Activated T-cell treated with anti-CD3 and anti-CD28 coated beads, Interleukin-2, amount 50 U/mL, for 72 hours (primary cell): ENCODE measurements at regions not wholly inside any gene's neighbourhood (a gene's known extent, or its start where the extent isn't known, plus 50 kb on each side); places are given as distances from the start of the nearest gene placed in this dataset.

Experiments used
- ATAC-seq, 2 donors: fragments of 150-1000 bp; cut with Tn5 transposase; replicated peaks in 1 of 2; 2 replicates each; pipeline ENCODE4 v1.10.0; 2021; ENCODE audit warnings: moderate library complexity in 2 of 2, mild to moderate bottlenecking in 1 of 2
- DNase-seq, 2 donors: peaks; one replicate each; pipeline ENCODE4 v3.0.0; 2021 to 2022; ENCODE audit warnings: mixed read lengths in 1 of 2
- H3K27ac Mint-ChIP-seq: one replicate; pipeline ENCODE4 v1.8.0; 2022; ENCODE audit warnings: mild to moderate bottlenecking, moderate library complexity, mixed read lengths
- H3K27me3 Mint-ChIP-seq: one replicate; pipeline ENCODE4 v1.8.0; 2022; ENCODE audit warnings: low read depth, mixed read lengths
- H3K36me3 Mint-ChIP-seq, 2 donors: one replicate each; pipeline ENCODE4 v1.8.0; 2022; ENCODE audit warnings: mixed read lengths in 2 of 2, mild to moderate bottlenecking in 1 of 2; ENCODE audit not compliant: insufficient read depth in 2 of 2
- H3K4me1 Mint-ChIP-seq: one replicate; pipeline ENCODE4 v1.8.0; 2022; ENCODE audit warnings: low read depth, mixed read lengths
- H3K4me3 Mint-ChIP-seq, 2 donors: one replicate each; pipeline ENCODE4 v1.8.0; 2022; ENCODE audit warnings: mild to moderate bottlenecking in 2 of 2, mixed read lengths in 2 of 2, moderate library complexity in 2 of 2
- H3K9me3 Mint-ChIP-seq, 2 donors: one replicate each; pipeline ENCODE4 v1.8.0; 2022; ENCODE audit warnings: mixed read lengths in 2 of 2

- Mint-ChIP-seq H3K9me3 (no peaks in the 10 kb centered on the region), H3K27ac (no peak overlapping the region), H3K4me3 (no peak overlapping the region), H3K27me3 (no peaks in the 10 kb centered on the region), H3K36me3 (no peaks in the 10 kb centered on the region), H3K4me1 (no peaks in the 10 kb centered on the region)
- ATAC-seq (no peak), DNase-seq (no peak)
Observed at GRCh38 chr6:164854526-164854925, 454.9 kb downstream of the C6orf118 start.

- H3K36me3 Mint-ChIP-seq = no peaks in the 10 kb centered on the region
- H3K27me3 Mint-ChIP-seq = no peaks in the 10 kb centered on the region
- DNase-seq (no peak), ATAC-seq (no peak)
- H3K27ac Mint-ChIP-seq = no peak overlapping the region
- no peaks in the 10 kb centered on the region for H3K4me1 Mint-ChIP-seq
- H3K4me3 Mint-ChIP-seq = no peak overlapping the region
- H3K9me3 Mint-ChIP-seq = peaks cover 3 to 14% of the 10 kb centered on the region in 2 donors
Observed at GRCh38 chr6:164845773-164846172, 463.6 kb downstream of the C6orf118 start.

- no peaks in the 10 kb centered on the region for H3K36me3 Mint-ChIP-seq
- H3K9me3 Mint-ChIP-seq = peaks cover 4 to 10% of the 10 kb centered on the region in 2 donors
- H3K4me1 Mint-ChIP-seq = no peaks in the 10 kb centered on the region
- DNase-seq (no peak), ATAC-seq (no peak)
- H3K27ac Mint-ChIP-seq = no peak overlapping the region
- no peak overlapping the region for H3K4me3 Mint-ChIP-seq
- no peaks in the 10 kb centered on the region for H3K27me3 Mint-ChIP-seq
Observed at GRCh38 chr6:164842085-164842484, 467.3 kb downstream of the C6orf118 start.

- H3K27ac Mint-ChIP-seq = no peak overlapping the region
- DNase-seq (no peak), ATAC-seq (no peak)
- H3K4me1 Mint-ChIP-seq = no peaks in the 10 kb centered on the region
- no peak overlapping the region for H3K4me3 Mint-ChIP-seq
- H3K27me3 Mint-ChIP-seq = no peaks in the 10 kb centered on the region
- peaks cover 3 to 11% of the 10 kb centered on the region in 2 donors for H3K9me3 Mint-ChIP-seq
- no peaks in the 10 kb centered on the region for H3K36me3 Mint-ChIP-seq
Observed at GRCh38 chr6:164838068-164838615, 471.3 kb downstream of the C6orf118 start.

- ATAC-seq (no peak), DNase-seq (no peak)
- Mint-ChIP-seq H3K4me3 (no peak overlapping the region), H3K36me3 (no peaks in the 10 kb centered on the region), H3K27me3 (no peaks in the 10 kb centered on the region), H3K4me1 (no peaks in the 10 kb centered on the region), H3K27ac (no peak overlapping the region), H3K9me3 (peaks cover 2 to 10% of the 10 kb centered on the region in 2 donors)
Observed at GRCh38 chr6:164836486-164836885, 472.9 kb downstream of the C6orf118 start.

GRCh38 chr6:164832410-164832809 is 477.0 kb downstream of the C6orf118 start:
- H3K27ac Mint-ChIP-seq = no peak overlapping the region
- DNase-seq (no peak), ATAC-seq (no peak)
- H3K27me3 Mint-ChIP-seq = no peaks in the 10 kb centered on the region
- peaks cover 3 to 10% of the 10 kb centered on the region in 2 donors for H3K9me3 Mint-ChIP-seq
- H3K36me3 Mint-ChIP-seq = no peaks in the 10 kb centered on the region
- H3K4me3 Mint-ChIP-seq = no peak overlapping the region
- H3K4me1 Mint-ChIP-seq = no peaks in the 10 kb centered on the region

GRCh38 chr6:164827537-164827936 is 481.9 kb downstream of the C6orf118 start:
- ATAC-seq (no peak), DNase-seq (no peak)
- Mint-ChIP-seq H3K4me1 (no peaks in the 10 kb centered on the region), H3K36me3 (no peaks in the 10 kb centered on the region), H3K27me3 (no peaks in the 10 kb centered on the region), H3K27ac (no peak overlapping the region), H3K4me3 (no peak overlapping the region), H3K9me3 (peaks cover 2 to 7% of the 10 kb centered on the region in 2 donors)

GRCh38 chr6:164826831-164827468 is 482.5 kb downstream of the C6orf118 start:
- peaks cover 6 to 7% of the 10 kb centered on the region in 2 donors for H3K9me3 Mint-ChIP-seq
- DNase-seq = no peak
- no peak overlapping the region for H3K27ac Mint-ChIP-seq
- no peaks in the 10 kb centered on the region for H3K4me1 Mint-ChIP-seq
- H3K4me3 Mint-ChIP-seq = no peak overlapping the region
- no peak for ATAC-seq
- no peaks in the 10 kb centered on the region for H3K36me3 Mint-ChIP-seq
- H3K27me3 Mint-ChIP-seq = no peaks in the 10 kb centered on the region

- ATAC-seq (no peak), DNase-seq (no peak)
- H3K9me3 Mint-ChIP-seq = peaks cover 6 to 9% of the 10 kb centered on the region in 2 donors
- H3K27me3 Mint-ChIP-seq = no peaks in the 10 kb centered on the region
- H3K4me3 Mint-ChIP-seq = no peak overlapping the region
- H3K4me1 Mint-ChIP-seq = no peaks in the 10 kb centered on the region
- no peak overlapping the region for H3K27ac Mint-ChIP-seq
- H3K36me3 Mint-ChIP-seq = no peaks in the 10 kb centered on the region
Observed at GRCh38 chr6:164825386-164825785, 484.0 kb downstream of the C6orf118 start.

- Mint-ChIP-seq H3K36me3 (no peaks in the 10 kb centered on the region), H3K4me3 (no peak overlapping the region), H3K4me1 (no peaks in the 10 kb centered on the region), H3K9me3 (peaks cover 10 to 16% of the 10 kb centered on the region in 2 donors), H3K27ac (no peak overlapping the region), H3K27me3 (no peaks in the 10 kb centered on the region)
- no peak for DNase-seq
- ATAC-seq = no peak
Observed at GRCh38 chr6:164817662-164818061, 491.7 kb downstream of the C6orf118 start.

- H3K4me1 Mint-ChIP-seq = no peaks in the 10 kb centered on the region
- no peak for ATAC-seq
Observed at GRCh38 chr6:164812706-164813105, 496.7 kb downstream of the C6orf118 start.

GRCh38 chr6:164807125-164807524 is 502.3 kb downstream of the C6orf118 start:
- Mint-ChIP-seq H3K36me3 (peaks cover 2% of the 10 kb centered on the region in 2 donors), H3K4me3 (no peak overlapping the region), H3K27me3 (no peaks in the 10 kb centered on the region), H3K9me3 (peaks cover 8 to 24% of the 10 kb centered on the region in 2 donors), H3K27ac (no peak overlapping the region), H3K4me1 (no peaks in the 10 kb centered on the region)
- ATAC-seq (no peak), DNase-seq (no peak)

More at GRCh38 chr6:164812706-164813105, 496.7 kb downstream of the C6orf118 start:
- H3K27me3 Mint-ChIP-seq = no peaks in the 10 kb centered on the region
- DNase-seq = no peak
- H3K9me3 Mint-ChIP-seq = peaks cover 17 to 18% of the 10 kb centered on the region in 2 donors
- peaks cover 0 to 2% of the 10 kb centered on the region in 2 donors for H3K36me3 Mint-ChIP-seq
- H3K27ac Mint-ChIP-seq = no peak overlapping the region
- H3K4me3 Mint-ChIP-seq = no peak overlapping the region

GRCh38 chr6:164795056-164795815 is 514.2 kb downstream of the C6orf118 start:
- no peak for ATAC-seq
- H3K27me3 Mint-ChIP-seq = no peaks in the 10 kb centered on the region
- DNase-seq = no peak
- no peaks in the 10 kb centered on the region for H3K4me1 Mint-ChIP-seq
- no peak overlapping the region for H3K4me3 Mint-ChIP-seq
- peaks cover 10% of the 10 kb centered on the region in 2 donors for H3K9me3 Mint-ChIP-seq
- peaks cover 0 to 2% of the 10 kb centered on the region in 2 donors for H3K36me3 Mint-ChIP-seq
- no peak overlapping the region for H3K27ac Mint-ChIP-seq
